Endodermal cell (in vitro differentiated cells): ENCODE measurements at regions not wholly inside any gene's neighbourhood (a gene's known extent, or its start where the extent isn't known, plus 50 kb on each side); places are given as distances from the start of the nearest gene placed in this dataset.

Experiments
- DNase-seq: peaks from one replicate; pipeline ENCODE4 v3.0.0-alpha.2; 2017
- H3K27ac ChIP-seq: 2 replicates; pipeline ENCODE4 v1.5.1; 2013; ENCODE audit warnings: mild to moderate bottlenecking, low read depth, low read length, moderate library complexity
- H3K27me3 ChIP-seq: 2 replicates; pipeline ENCODE4 v1.6.1; 2013; ENCODE audit warnings: mild to moderate bottlenecking, low read length, moderate library complexity; ENCODE audit not compliant: insufficient read depth, control insufficient read depth, poor library complexity, severe bottlenecking
- H3K36me3 ChIP-seq: 2 replicates; pipeline ENCODE4 v1.7.0; 2013; ENCODE audit warnings: mild to moderate bottlenecking, low read length, moderate library complexity; ENCODE audit not compliant: control insufficient read depth, insufficient read depth
- H3K4me1 ChIP-seq: one replicate; pipeline ENCODE4 v1.7.0; 2013; ENCODE audit warnings: low read length; ENCODE audit not compliant: control insufficient read depth, insufficient read depth
- H3K4me3 ChIP-seq: 2 replicates; pipeline ENCODE4 v1.5.1; 2013; ENCODE audit warnings: mild to moderate bottlenecking, low read length, moderate library complexity
- H3K9ac ChIP-seq: 2 replicates; pipeline ENCODE4 v1.6.1; 2013; ENCODE audit warnings: mild to moderate bottlenecking, low read length, moderate library complexity; ENCODE audit not compliant: poor library complexity, severe bottlenecking; ENCODE audit errors: extremely low read depth
- H3K9me3 ChIP-seq: 2 replicates; pipeline ENCODE4 v1.6.1; 2013; ENCODE audit warnings: mild to moderate bottlenecking, low read length, moderate library complexity; ENCODE audit not compliant: control insufficient read depth
- H3K27ac Mint-ChIP-seq: 2 replicates; pipeline ENCODE4 v1.8.0; 2020; ENCODE audit warnings: mixed read lengths
- H3K27me3 Mint-ChIP-seq: 2 replicates; pipeline ENCODE4 v1.8.0; 2021; ENCODE audit warnings: mild to moderate bottlenecking, mixed read lengths; ENCODE audit not compliant: insufficient read depth
- H3K36me3 Mint-ChIP-seq: 2 replicates; pipeline ENCODE4 v1.8.0; 2020; ENCODE audit warnings: low read depth, mixed read lengths
- H3K4me1 Mint-ChIP-seq: 2 replicates; pipeline ENCODE4 v1.8.0; 2020; ENCODE audit warnings: mixed read lengths
- H3K4me3 Mint-ChIP-seq: 2 replicates; pipeline ENCODE4 v1.8.0; 2020; ENCODE audit warnings: mild to moderate bottlenecking, moderate library complexity, mixed read lengths
- H3K9me3 Mint-ChIP-seq: 2 replicates; pipeline ENCODE4 v1.8.0; 2020; ENCODE audit warnings: mild to moderate bottlenecking, mixed read lengths
- WGBS, 2 experiments: methylation state at CpG; one replicate each; pipeline versions ENCODE4 v1.1.5 to v1.1.7; 2013; ENCODE audit warnings: missing lambda C conversion rate in 2 of 2, mixed read lengths in 1 of 2; ENCODE audit not compliant: insufficient coverage in 1 of 2, insufficient read length in 1 of 2; 5-methylcytosine and 5-hydroxymethylcytosine counted together
- TF ChIP-seq, protein P1 (sequence below): fragments of 200-600 bp; sonication (generic); conservative IDR thresholded peaks from 2 replicates; pipeline ENCODE4 v1.5.0; 2021; ENCODE audit warnings: antibody characterized with exemption, mild to moderate bottlenecking

DNA sequence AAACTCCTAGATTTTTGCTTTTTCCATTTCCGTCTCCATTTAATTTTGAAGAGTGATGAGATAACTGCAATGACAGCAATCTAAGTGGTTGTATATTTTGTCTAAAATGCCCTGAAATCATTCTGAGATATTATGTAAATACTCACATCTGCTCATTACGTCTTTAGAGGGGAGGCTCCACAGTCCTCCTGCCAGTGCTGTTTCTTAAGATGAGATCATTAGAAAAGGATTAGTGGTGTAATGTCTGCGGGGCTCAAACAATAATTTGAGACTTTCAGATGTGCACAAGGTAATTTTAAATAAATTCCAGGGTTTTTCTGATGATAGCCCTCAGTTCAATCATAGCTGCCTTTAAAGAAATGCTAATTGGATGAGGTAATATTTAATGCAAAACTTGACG, 437.9 kb downstream of the FOXO1 start:
- Mint-ChIP-seq H3K4me3 (no peak overlapping the region), H3K36me3 (no peaks in the 10 kb centered on the region), H3K4me1 (peaks cover 21% of the 10 kb centered on the region), H3K9me3 (no peaks in the 10 kb centered on the region), H3K27me3 (no peaks in the 10 kb centered on the region), H3K27ac (no peak overlapping the region)
- no peak for DNase-seq
- Histone ChIP-seq H3K4me1 (no peaks in the 10 kb centered on the region), H3K4me3 (no peak overlapping the region), H3K9me3 (no peaks in the 10 kb centered on the region), H3K9ac (no peak overlapping the region), H3K27me3 (no peaks in the 10 kb centered on the region), H3K36me3 (no peaks in the 10 kb centered on the region), H3K27ac (no peak overlapping the region)
- 91 to 93% methylated on average over 2 to 3 of the region's 4 CpGs for WGBS, 2 experiments
- TF ChIP-seq, protein P1, sequence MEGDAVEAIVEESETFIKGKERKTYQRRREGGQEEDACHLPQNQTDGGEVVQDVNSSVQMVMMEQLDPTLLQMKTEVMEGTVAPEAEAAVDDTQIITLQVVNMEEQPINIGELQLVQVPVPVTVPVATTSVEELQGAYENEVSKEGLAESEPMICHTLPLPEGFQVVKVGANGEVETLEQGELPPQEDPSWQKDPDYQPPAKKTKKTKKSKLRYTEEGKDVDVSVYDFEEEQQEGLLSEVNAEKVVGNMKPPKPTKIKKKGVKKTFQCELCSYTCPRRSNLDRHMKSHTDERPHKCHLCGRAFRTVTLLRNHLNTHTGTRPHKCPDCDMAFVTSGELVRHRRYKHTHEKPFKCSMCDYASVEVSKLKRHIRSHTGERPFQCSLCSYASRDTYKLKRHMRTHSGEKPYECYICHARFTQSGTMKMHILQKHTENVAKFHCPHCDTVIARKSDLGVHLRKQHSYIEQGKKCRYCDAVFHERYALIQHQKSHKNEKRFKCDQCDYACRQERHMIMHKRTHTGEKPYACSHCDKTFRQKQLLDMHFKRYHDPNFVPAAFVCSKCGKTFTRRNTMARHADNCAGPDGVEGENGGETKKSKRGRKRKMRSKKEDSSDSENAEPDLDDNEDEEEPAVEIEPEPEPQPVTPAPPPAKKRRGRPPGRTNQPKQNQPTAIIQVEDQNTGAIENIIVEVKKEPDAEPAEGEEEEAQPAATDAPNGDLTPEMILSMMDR: no peak

DNA sequence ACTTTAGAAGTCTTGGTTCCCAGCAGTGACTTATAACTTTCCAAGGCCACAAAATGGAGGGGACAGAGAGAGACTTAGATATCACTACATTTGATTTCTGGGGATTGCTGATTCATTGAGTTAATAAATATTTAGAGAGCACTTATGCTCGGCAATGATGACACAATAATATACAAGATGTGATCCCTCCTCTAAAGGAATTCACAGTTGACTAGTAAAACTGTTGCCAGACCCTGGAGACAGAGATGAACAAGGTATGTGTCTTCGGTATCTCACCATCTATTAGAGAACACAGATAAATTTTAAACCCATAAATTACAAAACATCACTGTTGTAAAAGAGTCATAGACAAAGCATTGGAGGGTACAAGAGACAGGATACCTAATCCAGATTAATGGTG, 437.5 kb downstream of the FOXO1 start:
- no peak overlapping the region for H3K9ac ChIP-seq
- 0 to 100% methylated on average over 1 of the region's 2 CpGs for WGBS, 2 experiments
- Mint-ChIP-seq H3K36me3 (no peaks in the 10 kb centered on the region), H3K4me1 (peaks cover 21% of the 10 kb centered on the region), H3K27me3 (no peaks in the 10 kb centered on the region), H3K27ac (no peak overlapping the region), H3K9me3 (no peaks in the 10 kb centered on the region), H3K4me3 (no peak overlapping the region)
- H3K4me3 ChIP-seq: no peak overlapping the region
- H3K9me3 ChIP-seq: no peaks in the 10 kb centered on the region
- TF ChIP-seq, protein P1: no peak
- H3K4me1 ChIP-seq: no peaks in the 10 kb centered on the region
- no peaks in the 10 kb centered on the region for H3K27me3 ChIP-seq
- no peak for DNase-seq
- H3K36me3 ChIP-seq: no peaks in the 10 kb centered on the region
- H3K27ac ChIP-seq: no peak overlapping the region

DNA sequence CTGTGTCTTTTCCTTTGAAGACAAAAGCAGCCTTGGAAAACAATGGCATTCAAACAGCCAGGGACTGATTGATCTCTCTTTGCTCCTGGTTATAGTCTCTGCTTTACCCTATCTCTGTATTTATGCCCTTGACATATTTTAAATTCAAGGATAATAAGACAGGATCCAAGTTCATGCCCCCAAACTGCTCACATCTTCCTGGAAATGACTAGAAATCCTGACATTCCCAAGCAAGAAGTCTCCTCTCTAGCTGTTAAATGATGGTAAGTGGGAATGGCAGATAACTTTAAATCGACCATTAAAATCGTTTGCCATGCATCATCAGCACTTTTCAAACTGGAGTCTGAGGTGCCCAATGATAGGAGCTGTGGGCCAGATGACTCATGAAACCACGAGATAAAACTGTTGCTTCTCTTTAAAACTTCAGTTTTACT, 435.6 kb downstream of the FOXO1 start:
- TF ChIP-seq, protein P1: no peak
- Histone ChIP-seq H3K4me3 (no peak overlapping the region), H3K4me1 (no peaks in the 10 kb centered on the region), H3K9ac (no peak overlapping the region), H3K27me3 (no peaks in the 10 kb centered on the region), H3K36me3 (no peaks in the 10 kb centered on the region), H3K27ac (no peak overlapping the region), H3K9me3 (no peaks in the 10 kb centered on the region)
- Mint-ChIP-seq H3K4me1 (peaks cover 21% of the 10 kb centered on the region), H3K4me3 (no peak overlapping the region), H3K9me3 (no peaks in the 10 kb centered on the region), H3K27me3 (no peaks in the 10 kb centered on the region), H3K36me3 (no peaks in the 10 kb centered on the region), H3K27ac (no peak overlapping the region)
- DNase-seq: no peak
- WGBS, 2 experiments: 82 to 95% methylated on average over 2 to 3 of the region's 3 CpGs
